Naive thymus-derived CD8-positive, alpha-beta T cell (primary cell): ENCODE measurements at regions not wholly inside any gene's neighbourhood (a gene's known extent, or its start where the extent isn't known, plus 50 kb on each side); places are given as distances from the start of the nearest gene placed in this dataset.
A peak's percentile ranks its signal among the peaks of the same experiment; 100 is the strongest.

Source experiments
- ATAC-seq, 2 donors: fragments of 150-1000 bp; cut with Tn5 transposase in 1 of 2; sonication (Bioruptor Pico), chemical (Tn5 transposase) in 1 of 2; 1 replicate in 1 of 2; 2 replicates in 1 of 2; pipeline ENCODE4 v1.10.0; 2021; ENCODE audit warnings: mild to moderate bottlenecking in 2 of 2, moderate library complexity in 2 of 2
- POLR2A ChIA-PET: fragments of 350-600 bp; sonication (Branson Sonifier 250); formaldehyde crosslinking; loops from one replicate; lab custom pipeline; 2021; ENCODE audit warnings: antibody characterized with exemption; lab: Charles Lee
- DNase-seq, 10 donors: peaks; one replicate each; pipeline versions ENCODE4 v3.0.0 to v3.0.0-alpha.2; 2020 to 2022
- H3K27ac Mint-ChIP-seq, 10 donors: one replicate each; pipeline ENCODE4 v1.8.0; 2020 to 2022; ENCODE audit warnings: mild to moderate bottlenecking in 10 of 10, mixed read lengths in 10 of 10, moderate library complexity in 4 of 10, inconsistent platforms in 1 of 10
- H3K27me3 Mint-ChIP-seq, 5 donors: one replicate each; pipeline ENCODE4 v1.8.0; 2021 to 2022; ENCODE audit warnings: mixed read lengths in 5 of 5
- H3K36me3 Mint-ChIP-seq, 3 donors: one replicate each; pipeline ENCODE4 v1.8.0; 2020 to 2022; ENCODE audit warnings: mixed read lengths in 3 of 3, mild to moderate bottlenecking in 2 of 3, inconsistent platforms in 1 of 3
- H3K4me1 Mint-ChIP-seq, 4 donors: one replicate each; pipeline ENCODE4 v1.8.0; 2021 to 2022; ENCODE audit warnings: mixed read lengths in 4 of 4
- H3K4me3 Mint-ChIP-seq, 10 donors: one replicate each; pipeline ENCODE4 v1.8.0; 2020 to 2022; ENCODE audit warnings: mild to moderate bottlenecking in 10 of 10, mixed read lengths in 10 of 10, moderate library complexity in 6 of 10, inconsistent platforms in 1 of 10
- H3K9me3 Mint-ChIP-seq, 9 donors: one replicate each; pipeline ENCODE4 v1.8.0; 2020 to 2022; ENCODE audit warnings: mixed read lengths in 9 of 9, mild to moderate bottlenecking in 3 of 9, inconsistent platforms in 1 of 9, moderate library complexity in 1 of 9

- H3K4me1 Mint-ChIP-seq: peaks cover 4 to 14% (median 12%) of the 10 kb centered on the region in 4 donors
- DNase-seq (no peak), ATAC-seq (no peak)
- no peaks in the 10 kb centered on the region for H3K36me3 Mint-ChIP-seq
- H3K27me3 Mint-ChIP-seq: peaks cover 12 to 25% (median 19%) of the 10 kb centered on the region in 5 donors
- no peaks in the 10 kb centered on the region for H3K9me3 Mint-ChIP-seq
- no peak overlapping the region for H3K27ac Mint-ChIP-seq
- POLR2A ChIA-PET: no interaction called here
- H3K4me3 Mint-ChIP-seq: no peak overlapping the region
Measured at GRCh38 chr5:54900984-54901725, 84.2 kb downstream of the ESM1 start.

GRCh38 chr5:54897001-54897400 is 88.4 kb downstream of the ESM1 start:
- POLR2A ChIA-PET: no interaction called here
- ATAC-seq: no peak
- H3K36me3 Mint-ChIP-seq: no peaks in the 10 kb centered on the region
- H3K4me3 Mint-ChIP-seq: no peak overlapping the region
- H3K9me3 Mint-ChIP-seq: no peaks in the 10 kb centered on the region
- peaks cover 4 to 8% (median 6%) of the 10 kb centered on the region in 4 donors for H3K4me1 Mint-ChIP-seq
- H3K27me3 Mint-ChIP-seq: peaks cover 10 to 25% (median 18%) of the 10 kb centered on the region in 5 donors
- DNase-seq: no peak
- H3K27ac Mint-ChIP-seq: no peak overlapping the region

- peak overlapping the region; percentile 30 to 73 (median 52) for H3K4me3 Mint-ChIP-seq
- H3K27ac Mint-ChIP-seq: peak overlapping the region in 2 of 10 donors; percentile 49 to 74
- peaks cover 12 to 32% (median 18%) of the 10 kb centered on the region in 5 donors for H3K27me3 Mint-ChIP-seq
- ATAC-seq (peak in 1 of 2 donors; percentile 32), DNase-seq (no peak)
- peaks cover 4 to 6% (median 4%) of the 10 kb centered on the region in 4 donors for H3K4me1 Mint-ChIP-seq
- no peaks in the 10 kb centered on the region for H3K36me3 Mint-ChIP-seq
- no peaks in the 10 kb centered on the region for H3K9me3 Mint-ChIP-seq
- POLR2A ChIA-PET: no interaction called here
Measured at GRCh38 chr5:54895816-54896341, 89.5 kb downstream of the ESM1 start.

GRCh38 chr5:54894957-54895815 is 90.2 kb downstream of the ESM1 start:
- H3K36me3 Mint-ChIP-seq: no peaks in the 10 kb centered on the region
- ATAC-seq: no peak
- peaks cover 4 to 6% (median 4%) of the 10 kb centered on the region in 4 donors for H3K4me1 Mint-ChIP-seq
- peak overlapping the region; percentile 30 to 73 (median 52) for H3K4me3 Mint-ChIP-seq
- no peaks in the 10 kb centered on the region for H3K9me3 Mint-ChIP-seq
- H3K27me3 Mint-ChIP-seq: peaks cover 13 to 33% (median 22%) of the 10 kb centered on the region in 5 donors
- POLR2A ChIA-PET: no interaction called here
- peak overlapping the region in 2 of 10 donors; percentile 49 to 74 for H3K27ac Mint-ChIP-seq
- no peak for DNase-seq

- POLR2A ChIA-PET: no interaction called here
- Mint-ChIP-seq H3K9me3 (no peaks in the 10 kb centered on the region), H3K36me3 (no peaks in the 10 kb centered on the region), H3K27ac (no peak overlapping the region), H3K27me3 (peaks cover 18 to 57% (median 33%) of the 10 kb centered on the region in 5 donors), H3K4me1 (no peaks in the 10 kb centered on the region), H3K4me3 (no peak overlapping the region)
- DNase-seq (no peak), ATAC-seq (no peak)
Measured at GRCh38 chr5:54889826-54890225, 95.6 kb downstream of the ESM1 start.

- Mint-ChIP-seq H3K27ac (no peak overlapping the region), H3K36me3 (peaks cover 0 to 8% (median 0%) of the 10 kb centered on the region in 3 donors), H3K9me3 (no peaks in the 10 kb centered on the region), H3K4me3 (no peak overlapping the region), H3K27me3 (peaks cover 32 to 77% (median 48%) of the 10 kb centered on the region in 5 donors), H3K4me1 (peaks cover 3 to 9% (median 8%) of the 10 kb centered on the region in 4 donors)
- DNase-seq: no peak
- ATAC-seq: no peak
- POLR2A ChIA-PET: no interaction called here
Measured at GRCh38 chr5:54887663-54888062, 97.7 kb downstream of the ESM1 start.

- Mint-ChIP-seq H3K4me1 (peaks cover 3 to 9% (median 8%) of the 10 kb centered on the region in 4 donors), H3K27ac (peak overlapping the region in 1 of 10 donors; percentile 46), H3K36me3 (peaks cover 0 to 8% (median 0%) of the 10 kb centered on the region in 3 donors), H3K27me3 (peaks cover 35 to 85% (median 53%) of the 10 kb centered on the region in 5 donors), H3K9me3 (no peaks in the 10 kb centered on the region), H3K4me3 (no peak overlapping the region)
- DNase-seq: no peak
- no peak for ATAC-seq
- POLR2A ChIA-PET: no interaction called here
Measured at GRCh38 chr5:54886866-54887265, 98.5 kb downstream of the ESM1 start.

- H3K36me3 Mint-ChIP-seq: peaks cover 0 to 12% (median 4%) of the 10 kb centered on the region in 3 donors
- no peak overlapping the region for H3K4me3 Mint-ChIP-seq
- peaks cover 37 to 88% (median 57%) of the 10 kb centered on the region in 5 donors for H3K27me3 Mint-ChIP-seq
- no peak for DNase-seq
- ATAC-seq: no peak
- H3K27ac Mint-ChIP-seq: no peak overlapping the region
- H3K4me1 Mint-ChIP-seq: peaks cover 3 to 9% (median 8%) of the 10 kb centered on the region in 4 donors
- peaks cover 0 to 4% (median 0%) of the 10 kb centered on the region in 9 donors for H3K9me3 Mint-ChIP-seq
- POLR2A ChIA-PET: no interaction called here
Measured at GRCh38 chr5:54885636-54886035, 99.8 kb downstream of the ESM1 start.

- Mint-ChIP-seq H3K36me3 (peaks cover 0 to 14% (median 6%) of the 10 kb centered on the region in 3 donors), H3K9me3 (peaks cover 0 to 4% (median 0%) of the 10 kb centered on the region in 9 donors), H3K4me3 (peak overlapping the region; percentile 21 to 84 (median 45)), H3K4me1 (peaks cover 3 to 9% (median 8%) of the 10 kb centered on the region in 4 donors), H3K27me3 (peaks cover 32 to 81% (median 52%) of the 10 kb centered on the region in 5 donors), H3K27ac (no peak overlapping the region)
- ATAC-seq: no peak
- DNase-seq: no peak
- POLR2A ChIA-PET: no interaction called here
Measured at GRCh38 chr5:54884195-54884536, 101.2 kb downstream of the ESM1 start.

- POLR2A ChIA-PET: no interaction called here
- peak; percentile 72 to 84 for ATAC-seq
- Mint-ChIP-seq H3K9me3 (peaks cover 0 to 4% (median 0%) of the 10 kb centered on the region in 9 donors), H3K27me3 (peaks cover 31 to 77% (median 51%) of the 10 kb centered on the region in 5 donors), H3K36me3 (peaks cover 0 to 14% (median 6%) of the 10 kb centered on the region in 3 donors), H3K27ac (peak overlapping the region in 2 of 10 donors; percentile 18 to 27), H3K4me3 (peak overlapping the region; percentile 73 to 98 (median 84)), H3K4me1 (peaks cover 3 to 9% (median 8%) of the 10 kb centered on the region in 4 donors)
- DNase-seq: peak in 2 of 10 donors; percentile 17 to 18
Measured at GRCh38 chr5:54883374-54884194, 101.8 kb downstream of the ESM1 start.

- H3K36me3 Mint-ChIP-seq: peaks cover 0 to 14% (median 6%) of the 10 kb centered on the region in 3 donors
- DNase-seq: no peak
- ATAC-seq: no peak
- H3K9me3 Mint-ChIP-seq: peaks cover 0 to 4% (median 0%) of the 10 kb centered on the region in 9 donors
- H3K27me3 Mint-ChIP-seq: peaks cover 31 to 69% (median 48%) of the 10 kb centered on the region in 5 donors
- peak overlapping the region in 1 of 10 donors; percentile 27 for H3K27ac Mint-ChIP-seq
- peaks cover 3 to 9% (median 8%) of the 10 kb centered on the region in 4 donors for H3K4me1 Mint-ChIP-seq
- peak overlapping the region; percentile 73 to 98 (median 84) for H3K4me3 Mint-ChIP-seq
- POLR2A ChIA-PET: interaction anchor here (0.6 kb wide), 1 partner anchor 1406 kb away, joined by 3 read pairs; no protein-coding TSS in a partner anchor
Measured at GRCh38 chr5:54882841-54883240, 102.6 kb downstream of the ESM1 start.
